Tibial artery (tissue), 4 donors: ENCODE measurements at regions not wholly inside any gene's neighbourhood (a gene's known extent, or its start where the extent isn't known, plus 50 kb on each side); places are given as distances from the start of the nearest gene placed in this dataset.

Experiments used
- DNase-seq, 2 donors: peaks; one replicate each; pipeline ENCODE4 v3.0.0-alpha.2; 2019
- H3K27ac ChIP-seq, 2 donors: fragments of 200-600 bp; sonication (generic) in 1 of 2; 1 replicate in 1 of 2; 2 replicates in 1 of 2; pipeline ENCODE4 v1.5.1; 2018 to 2019; ENCODE audit warnings: mild to moderate bottlenecking in 1 of 2
- H3K27me3 ChIP-seq, 2 donors: fragments of 200-600 bp; sonication (generic) in 1 of 2; one replicate each; pipeline versions ENCODE4 v1.5.1 to v1.6.0; 2016 to 2019
- H3K36me3 ChIP-seq, 3 donors: fragments of 200-600 bp; sonication (generic) in 2 of 3; one replicate each; pipeline ENCODE4 v1.5.1; 2016 to 2019; ENCODE audit warnings: mild to moderate bottlenecking in 2 of 3
- H3K4me1 ChIP-seq, 4 donors: fragments of 200-600 bp; sonication (generic) in 2 of 4; 1 replicate in 3 of 4; 2 replicates in 1 of 4; pipeline ENCODE4 v1.5.1; 2016 to 2019
- H3K4me3 ChIP-seq, 2 donors: fragments of 200-600 bp; sonication (generic) in 1 of 2; 1 replicate in 1 of 2; 2 replicates in 1 of 2; pipeline ENCODE4 v1.5.1; 2018 to 2019; ENCODE audit warnings: mild to moderate bottlenecking in 2 of 2
- H3K9me3 ChIP-seq, 3 donors: fragments of 200-600 bp; sonication (generic) in 1 of 3; one replicate each; pipeline ENCODE4 v1.5.1; 2016 to 2019
- CTCF ChIP-seq, 2 experiments: fragments of 200-600 bp in 1 of 2; fragments of 450-650 bp in 1 of 2; IDR thresholded peaks; one replicate each; pipeline ENCODE4 v1.5.1; 2017 to 2019; ENCODE audit warnings: antibody characterized with exemption in 2 of 2, mild to moderate bottlenecking in 1 of 2, moderate library complexity in 1 of 2
- intact Hi-C: fragments of 100-400 bp; cut with DNase I; formaldehyde crosslinking; loops from one replicate; pipeline ENCODE4 v1.15.0; 2023; ENCODE audit warnings: low total_unique reads

DNA sequence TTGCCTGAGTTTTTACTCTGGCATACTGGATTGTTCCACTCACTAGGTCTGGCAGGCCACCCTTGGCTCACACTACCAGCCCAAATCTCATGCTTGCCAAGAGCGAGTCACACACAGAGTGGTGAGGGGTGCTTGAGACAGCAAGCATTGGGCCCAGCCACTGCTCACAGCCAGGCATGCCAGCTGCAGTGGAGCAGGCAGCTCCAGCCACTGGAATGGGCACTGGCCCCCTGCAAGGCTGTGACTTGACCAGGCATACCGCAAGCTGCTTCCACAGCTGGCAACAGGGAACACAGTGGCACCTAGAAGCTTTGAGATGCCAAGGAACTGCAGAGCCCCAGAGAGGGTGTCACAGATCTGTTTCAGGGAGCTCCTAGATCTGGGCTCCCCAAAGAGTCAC lies 488.5 kb downstream of the LRFN5 start:
- Histone ChIP-seq H3K36me3 (no peaks in the 10 kb centered on the region), H3K9me3 (no peaks in the 10 kb centered on the region), H3K27me3 (no peaks in the 10 kb centered on the region), H3K4me1 (no peaks in the 10 kb centered on the region), H3K4me3 (no peak overlapping the region), H3K27ac (no peak overlapping the region)
- intact Hi-C loops: no loop called here
- DNase-seq: no peak
- TF ChIP-seq CTCF (IDR thresholded peaks at IDR 0.05): no peak

DNA sequence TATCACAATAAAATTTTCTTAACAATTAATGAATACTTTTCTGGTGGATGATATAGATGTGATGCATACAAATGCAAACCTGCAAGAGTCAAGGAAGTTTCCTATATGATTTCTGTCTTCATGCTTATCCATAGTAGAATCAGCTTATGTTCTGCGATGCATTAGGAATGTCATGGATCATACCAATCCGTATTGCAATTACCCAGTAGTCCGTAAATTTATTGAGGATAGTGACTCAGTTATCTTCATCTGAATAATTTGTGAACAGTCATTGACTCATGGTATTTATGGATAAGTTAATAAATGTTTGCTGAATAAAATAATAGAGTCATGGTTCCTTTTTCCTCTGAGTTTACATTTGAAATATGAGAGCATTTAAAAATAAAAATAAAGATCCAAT lies 483.4 kb downstream of the LRFN5 start:
- no peak for TF ChIP-seq CTCF (IDR thresholded peaks at IDR 0.05)
- intact Hi-C loops: no loop called here
- Histone ChIP-seq H3K4me3 (no peak overlapping the region), H3K27me3 (no peaks in the 10 kb centered on the region), H3K36me3 (no peaks in the 10 kb centered on the region), H3K4me1 (no peaks in the 10 kb centered on the region), H3K9me3 (no peaks in the 10 kb centered on the region), H3K27ac (no peak overlapping the region)
- no peak for DNase-seq

GRCh38 chr14:42079911-42080310 lies 473.2 kb downstream of the LRFN5 start:
- intact Hi-C loops: no loop called here
- H3K4me3 ChIP-seq: no peak overlapping the region
- H3K4me1 ChIP-seq: no peaks in the 10 kb centered on the region
- no peak overlapping the region for H3K27ac ChIP-seq
- no peaks in the 10 kb centered on the region for H3K36me3 ChIP-seq
- H3K9me3 ChIP-seq: no peaks in the 10 kb centered on the region
- no peak for TF ChIP-seq CTCF (IDR thresholded peaks at IDR 0.05)
- no peak for DNase-seq
- H3K27me3 ChIP-seq: no peaks in the 10 kb centered on the region

DNA sequence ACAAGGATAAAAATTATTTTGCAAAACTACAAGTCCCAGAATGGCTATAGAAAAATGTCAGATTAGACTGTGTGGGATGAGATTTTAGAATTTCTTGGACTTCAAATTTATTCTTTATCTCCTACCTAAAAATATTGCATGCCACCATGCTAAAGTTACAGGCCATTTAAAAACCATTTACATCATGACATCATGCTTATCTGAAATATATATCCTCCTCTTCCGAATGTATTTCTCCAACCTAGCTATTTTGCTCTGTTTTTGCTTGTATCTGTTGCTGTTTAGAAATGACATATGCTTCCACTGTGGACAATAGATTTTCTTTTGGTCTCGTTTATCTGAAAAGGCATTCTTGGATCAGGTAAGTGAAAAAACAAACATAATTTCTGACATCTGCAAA lies 471.7 kb downstream of the LRFN5 start:
- no peaks in the 10 kb centered on the region for H3K9me3 ChIP-seq
- H3K27ac ChIP-seq: no peak overlapping the region
- DNase-seq: no peak
- no peaks in the 10 kb centered on the region for H3K4me1 ChIP-seq
- H3K27me3 ChIP-seq: no peaks in the 10 kb centered on the region
- no peak for TF ChIP-seq CTCF (IDR thresholded peaks at IDR 0.05)
- intact Hi-C loops: no loop called here
- H3K36me3 ChIP-seq: no peaks in the 10 kb centered on the region
- H3K4me3 ChIP-seq: no peak overlapping the region

DNA sequence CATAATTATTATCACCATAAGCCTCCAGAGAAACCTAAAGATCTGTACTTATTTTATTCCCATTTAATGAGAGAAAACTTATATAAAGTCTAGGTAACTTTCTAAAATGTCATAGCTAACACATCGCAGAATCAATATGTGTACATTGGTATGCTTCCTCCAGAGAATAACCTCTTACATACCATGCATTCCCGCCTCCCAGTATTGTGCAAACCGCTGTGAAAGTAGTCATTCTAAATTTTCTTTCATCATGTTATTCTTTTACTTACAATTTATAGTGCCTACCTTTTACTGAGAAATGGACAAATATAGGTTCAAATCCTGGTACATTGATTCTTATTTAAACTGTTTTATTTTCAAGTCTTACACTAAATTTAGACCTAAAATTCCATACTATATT lies 463.4 kb downstream of the LRFN5 start:
- H3K4me1 ChIP-seq: no peaks in the 10 kb centered on the region
- no peak for DNase-seq
- intact Hi-C loops: no loop called here
- no peaks in the 10 kb centered on the region for H3K36me3 ChIP-seq
- no peak for TF ChIP-seq CTCF (IDR thresholded peaks at IDR 0.05)
- H3K27me3 ChIP-seq: no peaks in the 10 kb centered on the region
- H3K9me3 ChIP-seq: no peaks in the 10 kb centered on the region
- H3K4me3 ChIP-seq: no peak overlapping the region
- H3K27ac ChIP-seq: no peak overlapping the region

GRCh38 chr14:42057111-42057510 lies 450.4 kb downstream of the LRFN5 start:
- intact Hi-C loops: no loop called here
- no peaks in the 10 kb centered on the region for H3K36me3 ChIP-seq
- H3K27me3 ChIP-seq: no peaks in the 10 kb centered on the region
- no peak for TF ChIP-seq CTCF (IDR thresholded peaks at IDR 0.05)
- no peak overlapping the region for H3K27ac ChIP-seq
- DNase-seq: no peak
- H3K9me3 ChIP-seq: no peaks in the 10 kb centered on the region
- no peak overlapping the region for H3K4me3 ChIP-seq
- H3K4me1 ChIP-seq: no peaks in the 10 kb centered on the region
